ENCODE measurements at regions not wholly inside any gene's neighbourhood (a gene's known extent, or its start where the extent isn't known, plus 50 kb on each side); places are given as distances from the start of the nearest gene placed in this dataset.

DNA sequence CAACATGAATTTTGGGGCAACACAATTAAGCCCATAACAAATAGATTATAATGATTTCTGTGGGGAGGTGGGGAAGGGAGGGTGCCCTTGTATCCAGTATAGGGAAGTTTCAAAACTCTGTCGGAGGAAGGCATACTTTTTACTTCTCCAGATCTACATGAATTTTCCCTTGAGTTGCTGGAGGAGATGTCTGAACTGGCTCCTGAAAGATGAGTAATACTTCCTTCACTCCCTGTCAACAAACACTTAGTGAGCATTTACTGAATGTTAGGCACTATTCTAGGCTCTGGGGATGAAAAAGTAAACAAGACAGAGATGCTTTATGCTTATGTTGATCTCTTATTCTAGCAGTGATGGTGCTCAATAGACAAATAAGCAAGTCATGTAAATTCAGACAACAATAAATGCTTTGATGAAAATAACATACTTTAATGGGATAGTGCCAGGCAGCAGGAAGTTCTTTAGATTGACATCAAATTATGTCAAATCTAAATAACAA, 197.9 kb upstream of the ANKH start:
- in situ Hi-C loops (cut with MboI; ENCODE audit: low sequenced_read_pairs) = no loop called here
- Histone ChIP-seq H2BK5ac (ENCODE audit: low read depth, low read length, poor library complexity, severe bottlenecking) (no peak overlapping the region), H3K36me3 (ENCODE audit: control insufficient read depth, insufficient read depth, low read length) (no peaks in the 10 kb centered on the region), H3K27ac (ENCODE audit: insufficient read depth, low read length) (no peak overlapping the region), H3K4me2 (ENCODE audit: low read depth, low read length) (no peak overlapping the region), H3K18ac (ENCODE audit: low read depth, low read length) (no peak overlapping the region), H2AK9ac (replicated peaks; ENCODE audit: low read depth, low read length, poor library complexity) (no peak overlapping the region), H2AFZ (replicated peaks; ENCODE audit: low read length, poor library complexity) (no peak overlapping the region), H2BK120ac (ENCODE audit: low read depth, low read length) (no peak overlapping the region), H4K91ac (ENCODE audit: insufficient read depth, low read depth, low read length) (no peak overlapping the region), H3K9me3 (ENCODE audit: control insufficient read depth, insufficient read depth, low read length) (no peaks in the 10 kb centered on the region), H3K79me1 (ENCODE audit: low read depth in 1 of 2, low read length in 2 of 2) (no peaks in the 10 kb centered on the region), H2BK15ac (ENCODE audit: low read depth, low read length) (no peak overlapping the region), H3K14ac (replicated peaks; ENCODE audit: low read depth, low read length) (no peak overlapping the region), H3K4ac (ENCODE audit: low read depth, low read length) (no peak overlapping the region), H4K20me1 (ENCODE audit: insufficient read depth, low read length) (no peaks in the 10 kb centered on the region), H3K9ac (ENCODE audit: low read depth, low read length) (no peak overlapping the region), H4K5ac (ENCODE audit: low read depth, low read length) (no peak overlapping the region), H3K4me1 (ENCODE audit: control insufficient read depth, insufficient read depth, low read length) (no peaks in the 10 kb centered on the region), H2AK5ac (ENCODE audit: low read depth, low read length) (no peak overlapping the region), H3K9me1 (ENCODE audit: insufficient read depth, low read length) (no peaks in the 10 kb centered on the region), H3K23ac (ENCODE audit: low read depth, low read length) (no peak overlapping the region), H4K8ac (ENCODE audit: low read depth in 2 of 2, low read length in 2 of 2) (no peak overlapping the region), H2BK20ac (ENCODE audit: low read depth, low read length) (no peak overlapping the region), H3K4me3 (ENCODE audit: insufficient read depth, low read depth, low read length) (no peak overlapping the region), H3K56ac (ENCODE audit: extremely low read depth, insufficient read depth, low read length) (no peak overlapping the region), H3K27me3 (ENCODE audit: control insufficient read depth, insufficient read depth, low read length) (peaks cover 3% of the 10 kb centered on the region; the same call in 1 of the 2 replicates)
- TF ChIP-seq POLR2A (IDR thresholded peaks at IDR 0.05; ENCODE audit: low read depth, low read length) (no peak), BHLHE40 (IDR thresholded peaks at IDR 0.05; ENCODE audit: low read depth, low read length) (no peak), NFE2L2 (IDR thresholded peaks at IDR 0.05; ENCODE audit: low read depth, low read length) (no peak), MAFK (IDR thresholded peaks at IDR 0.05; ENCODE audit: low read depth, low read length) (no peak), CEBPB (IDR thresholded peaks at IDR 0.05; ENCODE audit: low read depth, low read length) (no peak), RAD21 (IDR thresholded peaks at IDR 0.05; ENCODE audit: low read length) (no peak), FOS (IDR thresholded peaks at IDR 0.05; ENCODE audit: low read depth, low read length) (no peak), RFX5 (IDR thresholded peaks at IDR 0.05; ENCODE audit: low read depth, low read length) (no peak), MXI1 (IDR thresholded peaks at IDR 0.05; ENCODE audit: borderline replicate concordance, low read depth, low read length) (no peak), MAZ (IDR thresholded peaks at IDR 0.05; ENCODE audit: borderline replicate concordance, low read depth, low read length) (no peak), CHD1 (IDR thresholded peaks at IDR 0.05; ENCODE audit: low read depth, low read length) (no peak), SMC3 (IDR thresholded peaks at IDR 0.05; ENCODE audit: low read depth, low read length) (no peak), RCOR1 (IDR thresholded peaks at IDR 0.05; ENCODE audit: insufficient replicate concordance, low read length) (no peak)
- TF ChIP-seq, protein P1, sequence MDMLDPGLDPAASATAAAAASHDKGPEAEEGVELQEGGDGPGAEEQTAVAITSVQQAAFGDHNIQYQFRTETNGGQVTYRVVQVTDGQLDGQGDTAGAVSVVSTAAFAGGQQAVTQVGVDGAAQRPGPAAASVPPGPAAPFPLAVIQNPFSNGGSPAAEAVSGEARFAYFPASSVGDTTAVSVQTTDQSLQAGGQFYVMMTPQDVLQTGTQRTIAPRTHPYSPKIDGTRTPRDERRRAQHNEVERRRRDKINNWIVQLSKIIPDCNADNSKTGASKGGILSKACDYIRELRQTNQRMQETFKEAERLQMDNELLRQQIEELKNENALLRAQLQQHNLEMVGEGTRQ (IDR thresholded peaks at IDR 0.05; ENCODE audit: low read depth, low read length) = no peak
- TF ChIP-seq, protein P2, sequence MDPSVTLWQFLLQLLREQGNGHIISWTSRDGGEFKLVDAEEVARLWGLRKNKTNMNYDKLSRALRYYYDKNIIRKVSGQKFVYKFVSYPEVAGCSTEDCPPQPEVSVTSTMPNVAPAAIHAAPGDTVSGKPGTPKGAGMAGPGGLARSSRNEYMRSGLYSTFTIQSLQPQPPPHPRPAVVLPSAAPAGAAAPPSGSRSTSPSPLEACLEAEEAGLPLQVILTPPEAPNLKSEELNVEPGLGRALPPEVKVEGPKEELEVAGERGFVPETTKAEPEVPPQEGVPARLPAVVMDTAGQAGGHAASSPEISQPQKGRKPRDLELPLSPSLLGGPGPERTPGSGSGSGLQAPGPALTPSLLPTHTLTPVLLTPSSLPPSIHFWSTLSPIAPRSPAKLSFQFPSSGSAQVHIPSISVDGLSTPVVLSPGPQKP (IDR thresholded peaks at IDR 0.05; ENCODE audit: borderline replicate concordance, low read depth, low read length) = no peak
- TF ChIP-seq, protein P3, sequence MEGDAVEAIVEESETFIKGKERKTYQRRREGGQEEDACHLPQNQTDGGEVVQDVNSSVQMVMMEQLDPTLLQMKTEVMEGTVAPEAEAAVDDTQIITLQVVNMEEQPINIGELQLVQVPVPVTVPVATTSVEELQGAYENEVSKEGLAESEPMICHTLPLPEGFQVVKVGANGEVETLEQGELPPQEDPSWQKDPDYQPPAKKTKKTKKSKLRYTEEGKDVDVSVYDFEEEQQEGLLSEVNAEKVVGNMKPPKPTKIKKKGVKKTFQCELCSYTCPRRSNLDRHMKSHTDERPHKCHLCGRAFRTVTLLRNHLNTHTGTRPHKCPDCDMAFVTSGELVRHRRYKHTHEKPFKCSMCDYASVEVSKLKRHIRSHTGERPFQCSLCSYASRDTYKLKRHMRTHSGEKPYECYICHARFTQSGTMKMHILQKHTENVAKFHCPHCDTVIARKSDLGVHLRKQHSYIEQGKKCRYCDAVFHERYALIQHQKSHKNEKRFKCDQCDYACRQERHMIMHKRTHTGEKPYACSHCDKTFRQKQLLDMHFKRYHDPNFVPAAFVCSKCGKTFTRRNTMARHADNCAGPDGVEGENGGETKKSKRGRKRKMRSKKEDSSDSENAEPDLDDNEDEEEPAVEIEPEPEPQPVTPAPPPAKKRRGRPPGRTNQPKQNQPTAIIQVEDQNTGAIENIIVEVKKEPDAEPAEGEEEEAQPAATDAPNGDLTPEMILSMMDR (conservative IDR thresholded peaks at IDR 0.05; ENCODE audit: low read depth, low read length) = no peak
- POLR2A ChIA-PET (ENCODE audit: unreplicated experiment) = no interaction called here
- intact Hi-C loops (cut with micrococcal nuclease) = no loop called here
- dilution Hi-C loops (cut with HindIII; ENCODE audit: low sequenced_read_pairs, unreplicated experiment) = no loop called here
- WGBS, 2 experiments (ENCODE audit: extremely low coverage in 2 of 2, insufficient read length in 1 of 2) = no CpG with 5 or more reads among the region's 1 CpG
- CTCF ChIA-PET = no interaction called here
- no peak for DNase-seq
- no peak for ATAC-seq (ENCODE audit: low read depth)
- BruUV-seq (replicated peaks) = no TSS peak

Data from IMR-90 (cell line).